Mucosa of descending colon (tissue), 3 donors: ENCODE measurements at regions not wholly inside any gene's neighbourhood (a gene's known extent, or its start where the extent isn't known, plus 50 kb on each side); places are given as distances from the start of the nearest gene placed in this dataset.

Experiments
- ATAC-seq: fragments of 200-7000 bp; cut with Tn5 transposase; one replicate; pipeline ENCODE4 v1.9.1; 2020; ENCODE audit warnings: mild to moderate bottlenecking, moderate library complexity
- DNase-seq, 3 donors: peaks; one replicate each; pipeline ENCODE4 v3.0.0-alpha.2; 2020
- H3K36me3 ChIP-seq: fragments of 200-600 bp; one replicate; pipeline ENCODE4 v1.8.0; 2021; ENCODE audit warnings: low read depth, mild to moderate bottlenecking
- H3K4me1 ChIP-seq: fragments of 200-600 bp; one replicate; pipeline ENCODE4 v1.8.0; 2021; ENCODE audit warnings: low read depth, mild to moderate bottlenecking
- H3K4me3 ChIP-seq: fragments of 200-600 bp; one replicate; pipeline ENCODE4 v1.8.0; 2021; ENCODE audit warnings: mild to moderate bottlenecking
- H3K9me3 ChIP-seq: fragments of 200-600 bp; one replicate; pipeline ENCODE4 v1.8.0; 2021; ENCODE audit warnings: mild to moderate bottlenecking
- CTCF ChIP-seq: fragments of 200-600 bp; IDR thresholded peaks from one replicate; pipeline ENCODE4 v1.8.0; 2022; ENCODE audit warnings: antibody characterized with exemption, mild to moderate bottlenecking
- intact Hi-C, 2 donors: fragments of 100-400 bp; cut with DNase I in 1 of 2; cut with micrococcal nuclease in 1 of 2; formaldehyde crosslinking; loops; one replicate each; pipeline versions ENCODE4 v1.11.0 to v1.11.1; 2022; cut with DNase I, micrococcal nuclease
- donor health status: DM: no; HTN: no; CAD: no; lungs with moderate emphysema.
- donor health status: DM: no; HTN: no; CAD: no.
- donor health status: DM: no; HTN: yes; CAD: no.

- ATAC-seq: no peak
- no peaks in the 10 kb centered on the region for H3K9me3 ChIP-seq
- TF ChIP-seq CTCF: no peak
- no peak for DNase-seq
- H3K36me3 ChIP-seq: no peaks in the 10 kb centered on the region
- no peak overlapping the region for H3K4me3 ChIP-seq
- H3K4me1 ChIP-seq: no peaks in the 10 kb centered on the region
- intact Hi-C loops: no loop called here
These were observed 57.6 kb upstream of the UBQLN2 start for GRCh38 chrX:56505866-56506265.
